GM18861 (cell line): ENCODE measurements at regions not wholly inside any gene's neighbourhood (a gene's known extent, or its start where the extent isn't known, plus 50 kb on each side); places are given as distances from the start of the nearest gene placed in this dataset.
"Not testable (repeated sequence)": the region's sequence is repeated elsewhere in the genome, so short reads cannot be mapped to it uniquely, and the experiment has no call there.

Source experiments
- ATAC-seq: cut with Tn5 transposase; IDR thresholded peaks from one replicate; pipeline ENCODE4 v1.9.1; 2021; ENCODE audit not compliant: unreplicated experiment

DNA sequence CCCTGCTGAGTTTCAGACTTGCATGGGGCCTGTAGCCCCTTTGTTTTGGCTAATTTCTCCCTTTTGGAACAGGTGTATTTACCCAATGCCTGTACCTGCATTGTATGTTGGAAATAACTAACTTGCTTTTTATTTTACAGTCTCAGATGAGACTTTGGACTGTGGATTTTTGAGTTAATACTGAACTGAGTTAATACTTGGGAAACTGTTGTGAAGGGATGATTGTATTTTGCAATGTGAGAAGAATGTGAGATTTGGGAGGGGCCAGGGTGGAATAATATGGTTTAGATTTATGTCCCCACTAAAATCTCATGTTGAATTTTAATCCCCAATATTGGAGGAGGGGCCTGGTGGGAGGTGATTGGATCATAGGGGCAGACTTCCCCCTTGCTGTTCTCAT is 99.1 kb upstream of the IRAK1BP1 start:
- ATAC-seq: no peak

GRCh38 chr6:78770765-78771164 is 96.6 kb upstream of the IRAK1BP1 start:
- ATAC-seq: no peak

GRCh38 chr6:78771586-78771985 is 95.8 kb upstream of the IRAK1BP1 start:
- no peak for ATAC-seq

- ATAC-seq: no peak
Observed at GRCh38 chr6:78781001-78781400, 86.3 kb upstream of the IRAK1BP1 start.

DNA sequence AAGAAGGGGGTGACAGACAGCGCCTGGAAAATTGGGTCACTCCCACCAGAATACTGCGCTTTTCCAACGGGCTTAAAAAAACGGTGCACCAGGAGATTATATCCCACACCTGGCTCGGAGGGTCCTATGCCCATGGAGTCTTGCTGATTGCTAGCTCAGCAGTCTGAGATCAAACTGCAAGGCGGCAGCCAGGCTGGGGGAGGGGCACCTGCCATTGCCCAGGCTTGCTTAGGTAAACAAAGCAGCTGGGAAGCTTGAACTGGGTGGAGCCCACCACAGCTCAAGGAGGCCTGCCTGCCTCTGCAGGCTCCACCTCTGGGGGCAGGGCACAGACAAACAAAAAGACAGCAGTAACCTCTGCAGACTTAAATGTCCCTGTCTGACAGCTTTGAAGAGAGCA is 84.0 kb upstream of the IRAK1BP1 start:
- ATAC-seq: not testable (repeated sequence)

GRCh38 chr6:78797270-78797669 is 70.1 kb upstream of the IRAK1BP1 start:
- ATAC-seq: no peak

DNA sequence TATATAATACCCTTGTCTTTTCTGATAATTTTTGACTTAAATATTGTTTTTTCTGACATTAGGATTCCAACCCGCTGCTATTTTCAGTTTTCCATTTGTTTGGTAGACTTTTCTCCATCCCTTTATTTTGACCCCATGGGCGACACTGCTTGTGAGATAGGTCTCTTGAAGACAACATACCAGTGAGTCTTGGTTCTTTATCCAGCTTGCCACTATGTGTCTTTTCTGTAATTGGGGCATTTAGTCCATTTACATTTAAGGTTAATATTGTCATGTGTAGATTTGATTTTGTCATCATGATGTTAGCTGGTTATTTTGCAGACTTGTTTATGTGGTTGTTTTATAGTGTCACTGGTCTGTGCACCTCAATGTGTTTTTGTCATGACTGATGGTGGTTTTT is 67.7 kb upstream of the IRAK1BP1 start:
- ATAC-seq: no peak

- not testable (repeated sequence) for ATAC-seq
Observed at GRCh38 chr6:78806792-78807191, 60.6 kb upstream of the IRAK1BP1 start.

DNA sequence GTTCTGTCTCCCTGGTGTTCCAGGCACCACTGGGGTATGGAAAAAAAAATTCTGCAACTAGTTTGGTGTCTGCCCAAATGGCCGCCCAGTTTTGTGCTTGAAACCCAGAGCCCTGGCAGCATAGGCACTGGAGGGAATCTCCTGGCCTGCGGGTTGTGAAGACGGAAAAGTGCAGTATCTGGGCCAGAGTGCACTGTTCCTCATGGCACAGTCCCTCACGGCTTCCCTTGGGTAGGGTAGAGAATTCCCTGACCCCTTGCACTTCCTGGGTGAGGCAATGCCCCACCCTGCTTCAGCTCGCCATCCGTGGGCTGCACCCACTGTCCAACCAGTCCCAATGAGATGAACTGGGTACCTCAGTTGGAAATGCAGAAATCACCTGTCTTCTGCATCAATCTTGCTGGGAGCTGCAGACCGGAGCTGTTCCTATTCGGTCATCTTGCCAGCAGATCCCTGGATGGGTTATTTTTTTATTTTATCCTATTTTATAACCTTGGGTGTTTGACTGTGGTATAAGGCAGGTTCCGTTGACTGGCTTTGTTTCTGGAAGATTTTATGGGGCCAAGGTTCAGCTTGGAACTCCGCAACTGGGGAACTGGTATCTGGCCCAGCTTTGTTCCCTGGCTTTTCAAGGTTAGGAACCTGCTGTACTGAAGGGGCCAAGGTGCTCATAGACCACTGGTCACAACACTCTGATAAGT is 59.5 kb upstream of the IRAK1BP1 start:
- not testable (repeated sequence) for ATAC-seq

DNA sequence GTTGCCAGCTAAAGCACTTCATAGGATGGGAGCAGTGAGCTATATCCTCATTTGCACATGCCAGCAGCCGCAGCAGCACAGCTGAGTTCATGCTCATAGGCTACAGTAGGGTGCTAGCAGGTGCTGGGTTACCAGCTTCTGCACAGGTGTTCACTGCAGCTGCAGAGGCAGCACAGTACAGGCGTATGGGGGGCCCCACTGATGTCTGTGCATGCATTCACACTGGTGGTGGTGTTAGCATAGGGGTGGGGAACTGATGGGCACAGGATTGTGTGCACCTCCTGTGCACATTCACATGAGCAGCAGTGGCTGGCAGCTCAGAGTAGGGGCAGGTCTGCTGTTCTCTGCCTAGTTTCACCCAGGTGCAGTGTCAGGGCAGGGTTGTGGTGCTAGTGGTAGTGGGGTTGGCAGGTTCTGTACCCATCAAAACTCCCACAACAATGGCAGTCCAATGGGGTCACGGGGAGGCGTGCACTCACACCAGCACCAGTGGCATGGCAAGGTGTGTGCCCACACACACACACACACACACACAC is 58.9 kb upstream of the IRAK1BP1 start:
- ATAC-seq: no peak

- ATAC-seq: no peak
Observed at GRCh38 chr6:78808933-78809332, 58.4 kb upstream of the IRAK1BP1 start.

- ATAC-seq: no peak
Observed at GRCh38 chr6:78810146-78810545, 57.2 kb upstream of the IRAK1BP1 start.

DNA sequence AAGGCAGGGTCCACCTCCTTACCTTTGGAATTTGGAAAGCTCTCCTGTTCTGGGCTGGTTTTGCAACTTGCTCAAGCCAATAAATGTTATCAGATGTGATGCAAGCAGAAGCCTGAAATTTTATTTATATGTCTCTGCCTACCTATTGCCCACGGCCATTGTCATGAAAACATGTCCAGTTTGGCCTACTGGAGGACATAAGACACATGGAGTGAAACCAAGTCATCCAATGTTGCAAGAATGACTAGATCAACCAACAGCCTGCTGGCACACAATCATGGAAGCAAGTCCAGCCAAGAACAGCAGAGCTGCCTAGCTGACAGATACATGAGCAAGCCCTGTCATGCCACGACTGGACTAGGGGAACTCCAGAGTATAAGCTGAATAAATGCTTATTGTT is 56.7 kb upstream of the IRAK1BP1 start:
- no peak for ATAC-seq
